H9 (cell line): ENCODE measurements at regions not wholly inside any gene's neighbourhood (a gene's known extent, or its start where the extent isn't known, plus 50 kb on each side); places are given as distances from the start of the nearest gene placed in this dataset.

ENCODE experiments used
- DNase-seq: peaks from one replicate; pipeline ENCODE4 v3.0.0-alpha.2; 2017
- H2AFZ ChIP-seq: one replicate; pipeline ENCODE4 v1.6.1; 2013; ENCODE audit warnings: mild to moderate bottlenecking, low read length, control low read depth, moderate library complexity
- H2AK5ac ChIP-seq: 2 replicates; pipeline ENCODE4 v1.6.1; 2013; ENCODE audit warnings: low read length, control low read depth, mixed read lengths; ENCODE audit not compliant: insufficient read length
- H2BK120ac ChIP-seq: one replicate; pipeline ENCODE4 v1.6.1; 2013; ENCODE audit warnings: low read depth, mild to moderate bottlenecking, low read length, control low read depth, inconsistent platforms; ENCODE audit not compliant: poor library complexity, severe bottlenecking
- H2BK12ac ChIP-seq: 2 replicates; pipeline ENCODE4 v1.6.1; 2013; ENCODE audit warnings: low read length, control low read depth, mixed read lengths, low read depth; ENCODE audit not compliant: insufficient read length
- H2BK15ac ChIP-seq: 2 replicates; pipeline ENCODE4 v1.6.1; 2013; ENCODE audit warnings: low read depth, low read length, control low read depth
- H2BK20ac ChIP-seq: one replicate; pipeline ENCODE4 v1.6.1; 2013; ENCODE audit warnings: low read depth, mild to moderate bottlenecking, low read length, control low read depth, inconsistent platforms; ENCODE audit not compliant: poor library complexity, severe bottlenecking
- H2BK5ac ChIP-seq: 2 replicates; pipeline ENCODE4 v1.6.1; 2013; ENCODE audit warnings: low read length, control low read depth, mixed read lengths; ENCODE audit not compliant: insufficient read length
- H3K14ac ChIP-seq: 2 replicates; pipeline ENCODE4 v1.6.1; 2013; ENCODE audit warnings: low read length, control low read depth; ENCODE audit not compliant: insufficient read depth
- H3K18ac ChIP-seq: 2 replicates; pipeline ENCODE4 v1.6.1; 2013; ENCODE audit warnings: low read depth, mild to moderate bottlenecking, mixed read lengths, low read length, control low read depth; ENCODE audit not compliant: insufficient read length
- H3K23ac ChIP-seq: 2 replicates; pipeline ENCODE4 v1.6.1; 2013; ENCODE audit warnings: low read length, control low read depth, mixed read lengths, low read depth; ENCODE audit not compliant: insufficient read length
- H3K23me2 ChIP-seq: 2 replicates; pipeline ENCODE4 v1.6.1; 2013; ENCODE audit warnings: low read depth, mild to moderate bottlenecking, mixed read lengths, low read length, control low read depth; ENCODE audit not compliant: insufficient read length, poor library complexity, severe bottlenecking
- H3K27ac ChIP-seq: 2 replicates; pipeline ENCODE4 v1.5.1; 2013; ENCODE audit warnings: low read length, control low read depth, mixed read lengths, low read depth; ENCODE audit not compliant: insufficient read length
- H3K27me3 ChIP-seq: 2 replicates; pipeline ENCODE4 v1.6.1; 2013; ENCODE audit warnings: low read length, control low read depth, inconsistent platforms; ENCODE audit not compliant: insufficient read depth
- H3K4ac ChIP-seq: 2 replicates; pipeline ENCODE4 v1.6.1; 2013; ENCODE audit warnings: low read depth, mild to moderate bottlenecking, control low read depth, inconsistent platforms, low read length, moderate library complexity
- H3K4me1 ChIP-seq: 2 replicates; pipeline ENCODE4 v1.6.1; 2013; ENCODE audit warnings: low read length, control low read depth, inconsistent platforms; ENCODE audit not compliant: insufficient read depth
- H3K4me2 ChIP-seq: 2 replicates; pipeline ENCODE4 v1.6.1; 2013; ENCODE audit warnings: low read length, control low read depth, mixed read lengths; ENCODE audit not compliant: insufficient read length, insufficient read depth
- H3K56ac ChIP-seq: 2 replicates; pipeline ENCODE4 v1.6.1; 2013; ENCODE audit warnings: low read depth, mild to moderate bottlenecking, mixed read lengths, low read length, control low read depth; ENCODE audit not compliant: insufficient read length
- H3K79me1 ChIP-seq: 2 replicates; pipeline ENCODE4 v1.6.1; 2013; ENCODE audit warnings: low read depth, mild to moderate bottlenecking, moderate library complexity, low read length, control low read depth, inconsistent platforms; ENCODE audit not compliant: insufficient read depth, poor library complexity, severe bottlenecking
- H3K79me2 ChIP-seq: 2 replicates; pipeline ENCODE4 v1.6.1; 2013; ENCODE audit warnings: low read length, control low read depth, inconsistent platforms; ENCODE audit not compliant: insufficient read depth
- H3K9ac ChIP-seq: 2 replicates; pipeline ENCODE4 v1.6.1; 2013; ENCODE audit warnings: low read length, control low read depth, mixed read lengths; ENCODE audit not compliant: insufficient read length; ENCODE audit errors: extremely low read depth
- H3K9me3 ChIP-seq: one replicate; pipeline ENCODE4 v1.6.1; 2013; ENCODE audit warnings: low read depth, low read length, inconsistent platforms; ENCODE audit not compliant: control insufficient read depth
- H3T11ph ChIP-seq: one replicate; pipeline ENCODE4 v1.6.1; 2013; ENCODE audit warnings: mild to moderate bottlenecking, low read length, control low read depth, inconsistent platforms
- H4K20me1 ChIP-seq: one replicate; pipeline ENCODE4 v1.6.1; 2013; ENCODE audit not compliant: control insufficient read depth, insufficient read length, insufficient read depth
- H4K5ac ChIP-seq: 2 replicates; pipeline ENCODE4 v1.6.1; 2013; ENCODE audit warnings: low read depth, mild to moderate bottlenecking, mixed read lengths, low read length, control low read depth; ENCODE audit not compliant: insufficient read length
- H4K8ac ChIP-seq: replicated peaks from 2 replicates; pipeline ENCODE4 v1.6.1; 2013; ENCODE audit warnings: low read length, control low read depth, mixed read lengths, low read depth; ENCODE audit not compliant: insufficient read length
- H4K91ac ChIP-seq: 2 replicates; pipeline ENCODE4 v1.6.1; 2013; ENCODE audit warnings: low read depth, mild to moderate bottlenecking, moderate library complexity, mixed read lengths, low read length, control low read depth; ENCODE audit not compliant: insufficient read length
- H3K27ac Mint-ChIP-seq, 3 experiments: 2 replicates in 2 of 3; 3 replicates in 1 of 3; pipeline ENCODE4 v1.8.0; 2020 to 2021; ENCODE audit warnings: mixed read lengths in 3 of 3, mild to moderate bottlenecking in 1 of 3, moderate library complexity in 1 of 3
- H3K27me3 Mint-ChIP-seq: 2 replicates; pipeline ENCODE4 v1.8.0; 2021; ENCODE audit warnings: low read depth, mild to moderate bottlenecking, moderate library complexity, mixed read lengths
- H3K36me3 Mint-ChIP-seq, 3 experiments: 2 replicates in 2 of 3; 3 replicates in 1 of 3; pipeline ENCODE4 v1.8.0; 2020 to 2021; ENCODE audit warnings: low read depth in 3 of 3, mixed read lengths in 3 of 3; ENCODE audit not compliant: insufficient read depth in 1 of 3
- H3K4me1 Mint-ChIP-seq, 2 experiments: 2 replicates each; pipeline ENCODE4 v1.8.0; 2020; ENCODE audit warnings: mixed read lengths in 2 of 2
- H3K4me3 Mint-ChIP-seq, 2 experiments: 2 replicates in 1 of 2; 3 replicates in 1 of 2; pipeline ENCODE4 v1.8.0; 2020 to 2021; ENCODE audit warnings: mild to moderate bottlenecking in 2 of 2, mixed read lengths in 2 of 2, moderate library complexity in 1 of 2
- H3K9me3 Mint-ChIP-seq, 2 experiments: 2 replicates in 1 of 2; 3 replicates in 1 of 2; pipeline ENCODE4 v1.8.0; 2020; ENCODE audit warnings: mild to moderate bottlenecking in 2 of 2, mixed read lengths in 2 of 2, moderate library complexity in 1 of 2
- CTCF ChIP-seq: fragments of 200-600 bp; sonication (generic); conservative IDR thresholded peaks from 3 replicates; pipeline ENCODE4 v1.8.0; 2021; ENCODE audit warnings: antibody characterized with exemption, mild to moderate bottlenecking
- WGBS: extraction: QIAGEN DNeasy Blood & Tissue Kit; methylation state at CpG from one replicate; pipeline ENCODE4 v1.1.7; 2013; ENCODE audit warnings: missing lambda C conversion rate, low lambda C conversion rate, mixed read lengths; ENCODE audit not compliant: insufficient read length; ENCODE audit errors: extremely low coverage; 5-methylcytosine and 5-hydroxymethylcytosine counted together

GRCh38 chr4:189098932-189099696, 841.6 kb upstream of the FRG1 start:
- TF ChIP-seq CTCF: no peak
- Histone ChIP-seq H4K8ac (no peak overlapping the region), H4K91ac (no peak overlapping the region), H3K27ac (no peak overlapping the region), H4K5ac (no peak overlapping the region), H3K4me2 (no peak overlapping the region), H3T11ph (no peak overlapping the region), H3K9ac (no peak overlapping the region), H2BK5ac (no peak overlapping the region), H3K79me2 (no peaks in the 10 kb centered on the region), H3K4ac (no peak overlapping the region), H3K79me1 (no peaks in the 10 kb centered on the region), H3K27me3 (no peaks in the 10 kb centered on the region), H3K14ac (no peak overlapping the region), H2BK15ac (no peak overlapping the region), H2BK20ac (no peak overlapping the region), H2AK5ac (no peak overlapping the region), H4K20me1 (no peaks in the 10 kb centered on the region), H3K23ac (no peak overlapping the region), H3K23me2 (no peaks in the 10 kb centered on the region), H3K56ac (no peak overlapping the region), H3K9me3 (no peaks in the 10 kb centered on the region), H2AFZ (no peak overlapping the region), H2BK12ac (no peak overlapping the region), H3K4me1 (no peaks in the 10 kb centered on the region), H2BK120ac (no peak overlapping the region), H3K18ac (no peak overlapping the region)
- Mint-ChIP-seq H3K36me3 (peaks cover 0 to 15% (median 3%) of the 10 kb centered on the region in 3 experiments; a peak in 2 of 7 replicates), H3K9me3 (peaks cover 5 to 9% of the 10 kb centered on the region in 2 experiments), H3K4me3 (no peak overlapping the region), H3K27me3 (no peaks in the 10 kb centered on the region), H3K4me1 (peaks cover 5 to 9% of the 10 kb centered on the region in 2 experiments; a peak in 3 of 4 replicates), H3K27ac (peak overlapping the region in 1 of 3 experiments; percentile 33; a peak in 2 of 7 replicates)
- no CpG with 5 or more reads among the region's 16 CpGs for WGBS
- no peak for DNase-seq
